DOHH2 (cell line): ENCODE measurements at regions not wholly inside any gene's neighbourhood (a gene's known extent, or its start where the extent isn't known, plus 50 kb on each side); places are given as distances from the start of the nearest gene placed in this dataset.

ENCODE experiments used
- H3F3A ChIP-seq: fragments of 200-600 bp; sonication (generic), shearing (Covaris generic); 2 replicates; pipeline ENCODE4 v1.6.0; 2016; ENCODE audit warnings: antibody characterized with exemption, mild to moderate bottlenecking; ENCODE audit not compliant: control insufficient read depth, insufficient read depth
- H3K27ac ChIP-seq: fragments of 200-600 bp; sonication (generic); 2 replicates; pipeline ENCODE4 v1.5.1; 2014; ENCODE audit warnings: low read depth, mild to moderate bottlenecking, low read length, moderate library complexity
- H3K27me3 ChIP-seq: fragments of 200-600 bp; sonication (generic); 2 replicates; pipeline ENCODE4 v1.6.1; 2014; ENCODE audit warnings: mild to moderate bottlenecking, low read length, mixed read lengths; ENCODE audit not compliant: control insufficient read depth
- H3K36me3 ChIP-seq: fragments of 200-600 bp; sonication (generic); 2 replicates; pipeline ENCODE4 v1.6.1; 2014; ENCODE audit warnings: mild to moderate bottlenecking, low read length, moderate library complexity, mixed read lengths; ENCODE audit not compliant: control insufficient read depth
- H3K4me1 ChIP-seq: fragments of 200-600 bp; sonication (generic); 2 replicates; pipeline ENCODE4 v1.6.1; 2014; ENCODE audit warnings: mild to moderate bottlenecking, low read length, mixed read lengths; ENCODE audit not compliant: control insufficient read depth
- H3K4me2 ChIP-seq: fragments of 200-600 bp; sonication (generic); 2 replicates; pipeline ENCODE4 v1.6.0; 2014; ENCODE audit warnings: mild to moderate bottlenecking, low read length, moderate library complexity
- H3K4me3 ChIP-seq: fragments of 200-600 bp; sonication (generic); 2 replicates; pipeline ENCODE4 v1.5.1; 2014; ENCODE audit warnings: mild to moderate bottlenecking, low read length, mixed read lengths
- H3K79me2 ChIP-seq: fragments of 200-600 bp; sonication (generic); 2 replicates; pipeline ENCODE4 v1.6.1; 2014; ENCODE audit warnings: mild to moderate bottlenecking, low read length, mixed read lengths; ENCODE audit not compliant: control insufficient read depth
- H3K9me2 ChIP-seq: fragments of 200-600 bp; sonication (generic); replicated peaks from 2 replicates; pipeline ENCODE4 v1.6.1; 2014; ENCODE audit warnings: mild to moderate bottlenecking, low read length, mixed read lengths; ENCODE audit not compliant: control insufficient read depth
- H3K9me3 ChIP-seq: fragments of 200-600 bp; sonication (generic); 2 replicates; pipeline ENCODE4 v1.6.1; 2014; ENCODE audit warnings: antibody characterized with exemption, low read length, mixed read lengths; ENCODE audit not compliant: control insufficient read depth, insufficient read depth
- H4K20me1 ChIP-seq: fragments of 200-600 bp; sonication (generic); 2 replicates; pipeline ENCODE4 v1.6.0; 2014; ENCODE audit warnings: low read depth, mild to moderate bottlenecking, antibody characterized with exemption, low read length, moderate library complexity; ENCODE audit not compliant: control insufficient read depth, insufficient read depth
- EZH2phosphoT487 ChIP-seq: fragments of 200-600 bp; sonication (generic); IDR thresholded peaks from 2 replicates; pipeline ENCODE4 v1.6.1; 2017; ENCODE audit warnings: borderline replicate concordance, mild to moderate bottlenecking, antibody characterized with exemption, low read length, moderate library complexity, mixed read lengths
- TF ChIP-seq, protein P1 (sequence below): fragments of 200-600 bp; sonication (generic); IDR thresholded peaks from one replicate; pipeline ENCODE4 v1.5.1; 2014; ENCODE audit warnings: antibody characterized with exemption, mild to moderate bottlenecking, low read depth, low read length; ENCODE audit not compliant: poor library complexity, severe bottlenecking

DNA sequence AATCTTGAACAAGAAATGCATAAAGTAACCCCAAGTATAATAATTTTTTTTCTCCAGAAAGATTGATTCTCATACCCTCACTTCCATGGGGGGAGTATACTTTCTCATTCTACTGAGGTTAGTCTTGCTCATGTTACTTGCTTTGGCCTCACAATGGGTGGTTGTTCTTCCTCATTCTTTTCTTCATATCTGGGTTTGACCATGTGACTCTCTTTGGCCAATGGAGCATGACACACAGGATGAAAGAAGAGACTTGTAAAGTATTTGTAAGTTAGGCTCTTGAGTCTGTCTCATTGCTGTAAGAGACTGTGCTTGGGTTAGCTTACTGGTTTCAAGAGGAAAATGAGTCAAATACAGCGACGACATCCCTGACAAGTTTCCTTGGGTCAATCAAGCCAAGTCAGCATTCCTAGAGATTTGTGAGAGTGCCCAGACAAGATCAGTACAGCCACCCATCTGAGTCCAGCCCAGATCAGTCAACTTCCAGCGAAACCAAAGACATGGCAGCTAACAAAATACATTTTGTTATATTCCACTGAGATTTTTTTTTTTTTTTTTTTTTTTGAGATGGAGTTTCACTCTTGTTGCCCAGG lies 970.2 kb downstream of the BCL11A start:
- no peaks in the 10 kb centered on the region for H3K36me3 ChIP-seq
- TF ChIP-seq EZH2phosphoT487, result no peak
- TF ChIP-seq, protein P1, sequence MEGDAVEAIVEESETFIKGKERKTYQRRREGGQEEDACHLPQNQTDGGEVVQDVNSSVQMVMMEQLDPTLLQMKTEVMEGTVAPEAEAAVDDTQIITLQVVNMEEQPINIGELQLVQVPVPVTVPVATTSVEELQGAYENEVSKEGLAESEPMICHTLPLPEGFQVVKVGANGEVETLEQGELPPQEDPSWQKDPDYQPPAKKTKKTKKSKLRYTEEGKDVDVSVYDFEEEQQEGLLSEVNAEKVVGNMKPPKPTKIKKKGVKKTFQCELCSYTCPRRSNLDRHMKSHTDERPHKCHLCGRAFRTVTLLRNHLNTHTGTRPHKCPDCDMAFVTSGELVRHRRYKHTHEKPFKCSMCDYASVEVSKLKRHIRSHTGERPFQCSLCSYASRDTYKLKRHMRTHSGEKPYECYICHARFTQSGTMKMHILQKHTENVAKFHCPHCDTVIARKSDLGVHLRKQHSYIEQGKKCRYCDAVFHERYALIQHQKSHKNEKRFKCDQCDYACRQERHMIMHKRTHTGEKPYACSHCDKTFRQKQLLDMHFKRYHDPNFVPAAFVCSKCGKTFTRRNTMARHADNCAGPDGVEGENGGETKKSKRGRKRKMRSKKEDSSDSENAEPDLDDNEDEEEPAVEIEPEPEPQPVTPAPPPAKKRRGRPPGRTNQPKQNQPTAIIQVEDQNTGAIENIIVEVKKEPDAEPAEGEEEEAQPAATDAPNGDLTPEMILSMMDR, result no peak

DNA sequence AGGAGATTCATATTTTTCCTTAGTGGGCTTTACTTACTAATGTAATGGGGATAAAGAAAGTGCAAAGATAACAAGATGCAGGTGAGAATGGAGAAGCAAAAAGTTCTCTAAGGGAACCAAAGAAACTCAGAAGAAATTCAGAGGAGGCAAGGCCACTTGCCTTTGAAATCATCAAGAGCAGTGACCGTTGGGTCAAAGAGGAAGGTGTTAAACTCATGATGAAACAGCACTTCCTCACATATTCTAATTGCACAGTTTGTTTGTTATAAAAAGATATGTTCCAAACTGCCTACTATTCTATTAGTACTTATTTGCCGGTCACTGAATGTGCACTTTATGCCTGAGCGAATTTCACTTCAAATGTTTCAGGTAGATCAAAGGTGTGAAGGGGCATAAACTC lies 975.1 kb downstream of the BCL11A start:
- Histone ChIP-seq H3K4me3 (no peak overlapping the region), H3K36me3 (no peaks in the 10 kb centered on the region), H3K9me3 (no peaks in the 10 kb centered on the region), H4K20me1 (no peaks in the 10 kb centered on the region), H3K27ac (no peak overlapping the region), H3K9me2 (no peaks in the 10 kb centered on the region), H3F3A (no peaks in the 10 kb centered on the region), H3K79me2 (no peaks in the 10 kb centered on the region), H3K4me2 (no peak overlapping the region), H3K27me3 (no peaks in the 10 kb centered on the region), H3K4me1 (peaks cover 3% of the 10 kb centered on the region; the same call in 1 of the 2 replicates)
- TF ChIP-seq EZH2phosphoT487, result no peak
- TF ChIP-seq, protein P1, result no peak

More for the DNA sequence above, 970.2 kb downstream of the BCL11A start:
- Histone ChIP-seq H3K4me3 (no peak overlapping the region), H3K9me2 (no peaks in the 10 kb centered on the region), H3K4me1 (peaks cover 3% of the 10 kb centered on the region; the same call in 1 of the 2 replicates), H4K20me1 (no peaks in the 10 kb centered on the region), H3K79me2 (no peaks in the 10 kb centered on the region), H3K27me3 (no peaks in the 10 kb centered on the region), H3K9me3 (no peaks in the 10 kb centered on the region), H3F3A (no peaks in the 10 kb centered on the region), H3K4me2 (no peak overlapping the region), H3K27ac (no peak overlapping the region)

DNA sequence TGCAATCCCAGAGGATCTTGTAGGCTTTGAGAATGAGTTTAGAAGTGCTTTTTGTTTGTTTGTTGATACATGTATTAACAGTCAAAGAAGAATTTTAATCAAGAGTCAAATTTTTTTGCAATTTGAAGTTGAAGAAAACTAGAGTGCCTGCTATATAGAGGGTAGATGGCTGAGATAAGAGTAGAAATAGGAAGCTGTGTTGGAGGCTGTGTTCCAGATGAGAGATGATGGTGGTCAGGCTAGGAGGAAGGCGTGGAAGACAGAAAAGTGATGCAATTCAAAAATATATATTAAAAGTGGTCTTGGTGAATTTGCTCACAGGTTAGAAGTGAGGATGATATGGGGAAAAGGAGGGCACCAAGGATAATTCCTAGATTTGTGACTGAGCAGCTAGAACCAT lies 978.3 kb downstream of the BCL11A start:
- no peaks in the 10 kb centered on the region for H4K20me1 ChIP-seq
- no peaks in the 10 kb centered on the region for H3K9me3 ChIP-seq
- no peaks in the 10 kb centered on the region for H3K36me3 ChIP-seq
- no peaks in the 10 kb centered on the region for H3K9me2 ChIP-seq
- no peaks in the 10 kb centered on the region for H3K79me2 ChIP-seq
- no peaks in the 10 kb centered on the region for H3K27me3 ChIP-seq
- H3K4me3 ChIP-seq, result no peak overlapping the region
- no peak overlapping the region for H3K4me2 ChIP-seq
- H3K27ac ChIP-seq, result no peak overlapping the region
- H3F3A ChIP-seq, result no peaks in the 10 kb centered on the region
- H3K4me1 ChIP-seq, result no peaks in the 10 kb centered on the region
- TF ChIP-seq, protein P1, result no peak
- TF ChIP-seq EZH2phosphoT487, result no peak
